Neuron (in vitro differentiated cells): ENCODE measurements at regions not wholly inside any gene's neighbourhood (a gene's known extent, or its start where the extent isn't known, plus 50 kb on each side); places are given as distances from the start of the nearest gene placed in this dataset.
"Not testable (repeated sequence)": the region's sequence is repeated elsewhere in the genome, so short reads cannot be mapped to it uniquely, and the experiment has no call there.

Experiments
- H2AFZ ChIP-seq: one replicate; pipeline ENCODE4 v1.6.1; 2013; ENCODE audit warnings: low read depth, mild to moderate bottlenecking, inconsistent platforms, low read length, moderate library complexity
- H3K27me3 ChIP-seq: one replicate; pipeline ENCODE4 v1.6.1; 2013; ENCODE audit warnings: low read length; ENCODE audit not compliant: insufficient read depth
- H3K36me3 ChIP-seq: one replicate; pipeline ENCODE4 v1.6.1; 2013; ENCODE audit warnings: low read length; ENCODE audit not compliant: insufficient read depth
- H3K4me1 ChIP-seq: one replicate; pipeline ENCODE4 v1.6.1; 2013; ENCODE audit warnings: low read length; ENCODE audit not compliant: insufficient read depth
- H3K4me3 ChIP-seq: 2 replicates; pipeline ENCODE4 v1.5.1; 2013; ENCODE audit warnings: mild to moderate bottlenecking, low read length, moderate library complexity
- H3K9me3 ChIP-seq: one replicate; pipeline ENCODE4 v1.6.1; 2013; ENCODE audit warnings: low read length

DNA sequence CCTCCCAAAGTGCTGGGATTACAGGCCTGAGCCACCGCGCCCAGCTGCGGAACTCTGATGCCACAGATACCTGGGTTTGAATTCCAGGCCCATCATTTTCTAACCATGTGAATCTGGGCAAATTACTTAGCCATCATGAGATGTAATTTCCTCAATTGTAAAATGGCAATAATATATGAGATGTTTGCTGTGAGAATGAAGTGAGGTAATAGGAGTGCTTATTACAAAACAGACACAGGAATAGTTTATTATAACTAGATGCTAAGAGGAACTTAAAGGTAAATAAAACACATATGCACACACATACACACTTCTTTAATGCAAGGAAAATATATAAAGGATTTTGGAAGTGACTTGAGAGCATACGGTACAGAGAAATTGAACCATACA, 64.7 kb upstream of the TNIK start:
- no peak overlapping the region for H2AFZ ChIP-seq
- H3K27me3 ChIP-seq: no peaks in the 10 kb centered on the region
- H3K36me3 ChIP-seq: no peaks in the 10 kb centered on the region
- H3K4me1 ChIP-seq: peaks cover 9% of the 10 kb centered on the region
- no peak overlapping the region for H3K4me3 ChIP-seq
- no peaks in the 10 kb centered on the region for H3K9me3 ChIP-seq

DNA sequence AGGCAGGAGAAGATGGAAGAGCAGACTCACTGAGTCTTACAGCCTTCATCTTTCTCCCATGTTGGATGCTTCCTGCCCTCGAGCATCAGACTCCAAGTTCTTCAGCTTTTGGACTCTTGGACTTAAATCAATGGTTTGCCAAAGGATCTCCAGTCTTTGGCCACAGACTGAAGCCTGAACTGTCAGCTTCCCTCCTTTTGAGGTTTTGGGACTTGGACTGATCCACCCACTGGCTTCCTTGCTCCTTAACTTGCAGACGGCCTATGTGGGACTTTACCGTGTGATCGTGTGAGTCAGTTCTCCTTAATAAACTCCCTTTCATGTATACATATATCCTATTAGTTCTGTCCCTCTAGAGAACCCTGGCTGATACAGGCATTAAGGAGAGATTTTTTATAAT, 62.4 kb upstream of the TNIK start:
- Histone ChIP-seq H3K9me3 (no peaks in the 10 kb centered on the region), H3K36me3 (no peaks in the 10 kb centered on the region), H3K4me3 (no peak overlapping the region), H2AFZ (no peak overlapping the region), H3K4me1 (peaks cover 9% of the 10 kb centered on the region), H3K27me3 (no peaks in the 10 kb centered on the region)

DNA sequence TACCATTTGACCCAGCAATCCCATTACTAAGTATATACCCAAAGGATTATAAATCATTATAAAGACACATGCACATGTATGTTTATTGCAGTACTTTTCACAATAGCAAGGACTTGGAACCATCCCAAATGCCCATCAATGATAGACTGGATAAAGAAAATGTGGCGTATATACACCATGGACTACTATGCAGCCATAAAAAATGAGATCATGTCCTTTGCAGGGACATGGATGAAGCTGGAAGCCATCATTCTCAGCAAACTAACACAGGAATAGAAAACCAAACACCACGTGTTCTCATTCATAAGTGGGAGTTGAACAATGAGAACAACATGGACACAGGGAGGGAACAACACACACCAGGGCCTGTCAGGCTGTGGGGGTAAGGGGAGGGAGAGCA, 59.2 kb upstream of the TNIK start:
- not testable (repeated sequence) for H3K27me3 ChIP-seq, H3K4me3 ChIP-seq

DNA sequence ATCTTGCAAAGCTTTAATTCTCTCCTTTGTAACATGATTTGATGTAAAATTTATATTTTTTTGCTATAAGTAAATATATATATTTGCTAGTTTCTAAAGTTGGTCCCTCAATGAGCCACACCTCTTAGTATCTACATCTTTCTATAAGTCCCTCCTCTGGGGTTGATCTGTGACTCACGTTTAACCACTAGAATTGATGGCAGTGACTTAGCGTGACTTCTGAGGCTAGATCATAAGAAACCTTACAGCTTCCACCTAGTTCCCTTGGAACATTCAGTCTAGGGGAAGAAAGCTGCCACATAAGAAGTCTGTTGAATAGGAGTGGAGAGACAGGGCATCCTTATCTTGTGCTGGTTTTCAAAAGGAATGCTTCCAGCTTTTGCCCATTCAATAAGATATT, 56.6 kb upstream of the TNIK start:
- peaks cover 3% of the 10 kb centered on the region for H3K4me1 ChIP-seq
- H3K27me3 ChIP-seq: no peaks in the 10 kb centered on the region
- no peak overlapping the region for H3K4me3 ChIP-seq
- H2AFZ ChIP-seq: no peak overlapping the region
- H3K36me3 ChIP-seq: no peaks in the 10 kb centered on the region
- H3K9me3 ChIP-seq: no peaks in the 10 kb centered on the region

More for the DNA sequence above, 59.2 kb upstream of the TNIK start:
- H3K36me3 ChIP-seq, H2AFZ ChIP-seq, H3K9me3 ChIP-seq: not testable (repeated sequence)
- peaks cover 12% of the 10 kb centered on the region for H3K4me1 ChIP-seq

DNA sequence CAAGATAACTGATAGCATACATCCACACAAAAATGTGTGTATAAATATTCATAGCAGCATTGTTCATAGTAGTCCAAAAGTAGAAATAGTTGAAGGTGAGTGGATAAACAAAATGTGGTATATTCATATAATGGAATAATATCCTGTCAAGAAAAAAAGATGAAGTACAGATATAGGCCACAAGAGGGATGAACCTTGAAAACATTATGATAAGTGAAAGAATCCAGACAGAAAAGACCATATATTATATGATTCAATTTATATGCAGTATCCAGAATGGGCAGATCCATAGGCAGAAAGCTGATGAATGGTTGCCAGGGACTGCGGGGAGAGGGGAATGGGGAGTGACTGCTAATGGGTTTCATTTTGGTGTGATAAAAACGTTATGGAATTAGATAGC, 54.3 kb upstream of the TNIK start:
- H3K9me3 ChIP-seq: no peaks in the 10 kb centered on the region
- no peaks in the 10 kb centered on the region for H3K27me3 ChIP-seq
- H3K4me3 ChIP-seq: no peak overlapping the region
- peaks cover 3% of the 10 kb centered on the region for H3K4me1 ChIP-seq
- H2AFZ ChIP-seq: no peak overlapping the region
- H3K36me3 ChIP-seq: no peaks in the 10 kb centered on the region

DNA sequence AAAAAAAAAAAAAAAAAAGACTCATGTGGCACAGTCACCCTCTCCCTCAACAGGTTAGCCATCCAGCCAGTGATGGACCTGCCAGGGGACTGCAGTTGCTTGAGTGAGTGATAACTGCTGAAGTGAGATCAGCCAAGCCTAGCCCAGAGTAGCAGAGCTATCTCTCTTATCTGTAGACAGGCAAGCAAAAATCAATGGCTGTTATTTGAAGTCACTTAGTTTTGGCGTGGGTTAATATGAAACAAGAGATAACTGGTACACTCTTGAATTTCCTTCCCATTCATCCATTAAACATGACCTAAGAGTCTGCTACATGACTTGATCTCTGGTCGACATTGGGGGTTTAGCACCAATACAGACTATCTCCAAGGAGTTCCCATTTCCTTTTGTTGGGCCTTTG, 51.2 kb upstream of the TNIK start:
- no peak overlapping the region for H2AFZ ChIP-seq
- no peaks in the 10 kb centered on the region for H3K36me3 ChIP-seq
- no peaks in the 10 kb centered on the region for H3K9me3 ChIP-seq
- H3K4me3 ChIP-seq: no peak overlapping the region
- peaks cover 3% of the 10 kb centered on the region for H3K4me1 ChIP-seq
- H3K27me3 ChIP-seq: no peaks in the 10 kb centered on the region
